HG03457 (cell line): ENCODE measurements at regions not wholly inside any gene's neighbourhood (a gene's known extent, or its start where the extent isn't known, plus 50 kb on each side); places are given as distances from the start of the nearest gene placed in this dataset.
"Not testable (repeated sequence)": the region's sequence is repeated elsewhere in the genome, so short reads cannot be mapped to it uniquely, and the experiment has no call there.

ENCODE experiments used
- ATAC-seq: cut with Tn5 transposase; IDR thresholded peaks from one replicate; pipeline ENCODE4 v1.9.1; 2021; ENCODE audit warnings: moderate number of reproducible peaks; ENCODE audit not compliant: unreplicated experiment

- no peak for ATAC-seq
Observed at GRCh38 chr14:29353513-29353912, 574.1 kb downstream of the PRKD1 start.

GRCh38 chr14:29354486-29354885 lies 573.2 kb downstream of the PRKD1 start:
- no peak for ATAC-seq

DNA sequence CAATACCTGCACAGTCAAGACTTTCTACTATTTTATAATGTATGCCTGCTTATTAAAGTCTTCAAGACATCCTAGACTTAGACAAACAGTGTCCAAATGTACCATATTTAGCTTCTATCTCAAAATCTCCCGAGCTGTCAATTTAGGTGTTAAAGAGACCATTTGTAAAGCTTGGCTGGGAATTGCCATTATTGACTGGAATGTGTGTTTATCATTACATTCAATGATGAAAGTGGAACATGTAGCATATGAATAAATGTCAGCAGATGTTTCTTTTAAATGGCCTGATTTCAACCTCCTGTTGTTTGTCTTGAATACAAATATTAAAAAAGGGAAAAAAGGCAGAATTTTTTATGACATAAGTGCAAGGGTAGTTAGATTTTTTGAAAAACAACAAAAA lies 572.3 kb downstream of the PRKD1 start:
- no peak for ATAC-seq

DNA sequence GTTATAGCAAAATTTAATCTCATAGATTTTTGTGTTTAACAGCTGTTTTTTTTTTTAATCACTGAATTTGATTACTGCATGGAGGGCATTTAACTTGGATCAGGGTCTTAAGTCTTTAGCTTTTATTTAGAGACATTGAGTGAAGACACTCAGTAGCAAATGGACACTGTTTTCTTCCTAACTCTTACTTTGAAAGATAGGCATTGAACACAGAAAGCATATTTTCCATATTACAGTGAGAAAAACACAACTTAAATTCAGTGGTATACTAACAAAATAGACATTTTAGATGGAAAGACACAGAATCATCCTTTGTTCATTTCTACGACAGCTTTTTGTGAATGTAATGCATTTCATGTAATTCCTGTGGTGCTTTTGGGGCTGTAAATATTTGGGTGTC lies 571.8 kb downstream of the PRKD1 start:
- ATAC-seq: no peak

DNA sequence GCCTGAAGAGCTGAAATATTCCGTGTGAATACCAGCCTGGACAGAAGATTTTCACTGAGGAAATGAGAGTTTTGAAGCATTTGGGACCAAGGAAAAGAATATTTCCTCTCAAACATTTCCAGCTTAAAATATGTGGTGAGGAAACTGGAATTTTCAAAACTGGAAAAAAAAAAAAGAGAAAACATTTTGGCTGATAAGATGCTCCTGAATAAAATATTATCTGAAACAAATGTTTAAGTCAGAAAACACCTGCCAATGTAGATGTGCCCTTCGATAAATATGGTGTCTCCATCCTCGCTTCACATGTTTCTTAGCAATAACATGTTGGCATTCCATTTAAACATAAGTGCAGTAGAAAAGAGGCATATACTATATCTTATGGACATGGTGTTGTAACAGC lies 567.0 kb downstream of the PRKD1 start:
- ATAC-seq: no peak

GRCh38 chr14:29370024-29370423 lies 557.6 kb downstream of the PRKD1 start:
- no peak for ATAC-seq

- ATAC-seq: no peak
Observed at GRCh38 chr14:29376237-29376636, 551.4 kb downstream of the PRKD1 start.

DNA sequence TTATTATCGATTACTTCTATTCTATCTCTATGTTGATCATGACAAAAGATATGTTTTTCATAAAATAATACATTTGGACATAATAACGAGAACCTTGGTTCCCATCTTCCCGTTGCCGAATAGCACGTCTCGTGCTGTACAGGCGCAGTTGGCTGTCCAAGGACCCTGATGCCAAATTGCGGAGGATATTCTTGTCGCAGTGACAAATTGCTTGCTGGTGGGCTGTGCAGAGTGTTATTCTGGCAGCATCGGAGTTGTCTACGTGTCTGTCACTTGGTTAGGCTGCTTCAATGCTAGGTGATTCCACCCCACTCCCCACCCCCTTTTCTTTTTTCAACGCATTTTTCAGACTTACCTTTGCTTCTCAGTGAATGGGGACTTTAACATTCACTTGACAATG lies 546.8 kb downstream of the PRKD1 start:
- no peak for ATAC-seq

DNA sequence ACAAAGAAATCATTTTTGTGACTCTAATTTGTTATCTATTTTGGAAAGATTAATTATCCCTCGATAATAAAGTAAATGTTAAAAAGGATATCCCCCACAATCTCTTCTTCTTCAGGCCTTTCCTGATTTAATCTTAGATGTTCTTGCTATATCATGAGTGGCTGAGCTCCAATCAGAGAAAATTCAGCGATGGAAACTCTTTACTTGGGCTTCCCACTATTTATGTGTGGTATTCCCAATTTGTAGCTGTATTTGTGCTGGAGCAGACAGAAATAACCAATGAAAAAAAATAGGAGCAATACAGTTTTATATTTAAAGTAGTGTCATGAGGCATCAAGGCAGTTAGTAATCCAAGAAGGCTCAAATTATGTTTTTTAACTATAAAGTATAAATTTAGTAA lies 539.1 kb downstream of the PRKD1 start:
- no peak for ATAC-seq

DNA sequence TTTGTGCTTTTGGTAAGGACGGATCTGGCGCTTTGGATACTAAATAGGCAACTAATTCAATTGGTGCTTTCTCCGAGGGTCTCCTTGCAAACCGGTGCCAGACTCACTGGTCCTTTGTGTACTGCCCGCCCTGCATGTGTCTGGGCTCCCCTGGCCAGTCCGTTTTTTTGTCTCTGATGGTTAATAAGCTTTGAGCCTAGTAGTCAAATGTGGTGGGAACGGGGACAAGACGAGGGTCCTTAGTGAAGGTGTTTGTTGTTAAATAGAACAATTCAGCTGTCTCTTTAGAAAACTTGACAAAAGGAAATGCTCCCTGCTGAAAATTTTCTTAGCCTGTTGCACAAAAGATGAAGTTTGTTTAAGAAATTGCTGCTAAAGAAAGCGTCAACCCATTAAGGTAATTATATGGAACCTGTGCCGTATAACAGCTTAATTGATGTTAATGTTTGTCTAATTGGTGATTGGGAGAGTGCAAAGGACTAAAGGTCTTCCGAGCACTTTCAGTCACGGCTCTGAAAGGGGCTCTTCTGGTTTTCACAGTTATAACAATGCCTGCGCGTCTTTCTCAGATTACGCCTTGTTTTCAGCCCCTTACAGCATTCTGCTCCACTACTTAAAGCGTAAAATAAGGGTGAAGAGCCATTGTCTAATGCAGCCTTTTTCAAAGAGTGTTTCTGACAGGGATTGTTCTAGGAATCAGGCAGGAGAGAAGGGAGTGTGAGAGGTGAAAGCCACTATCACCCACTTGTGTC lies 537.4 kb downstream of the PRKD1 start:
- ATAC-seq: no peak

DNA sequence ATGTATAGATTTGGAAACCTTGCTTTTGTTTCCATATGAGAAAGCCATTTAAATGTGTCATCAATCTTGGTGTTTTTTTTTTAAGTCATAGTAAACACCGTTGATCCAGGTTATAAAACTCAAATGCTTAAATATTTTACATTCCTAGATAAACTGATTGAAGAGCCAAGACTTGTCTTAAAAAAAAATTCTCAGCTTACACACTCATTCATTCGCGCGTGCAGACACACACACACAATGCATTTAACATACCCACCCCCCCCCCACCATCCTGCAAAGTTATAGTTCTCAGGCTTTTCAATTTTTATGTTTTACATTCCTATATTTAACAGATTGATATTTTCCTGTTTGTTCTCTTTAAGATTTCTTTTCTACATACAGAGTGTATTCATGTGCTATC lies 536.4 kb downstream of the PRKD1 start:
- no peak for ATAC-seq

DNA sequence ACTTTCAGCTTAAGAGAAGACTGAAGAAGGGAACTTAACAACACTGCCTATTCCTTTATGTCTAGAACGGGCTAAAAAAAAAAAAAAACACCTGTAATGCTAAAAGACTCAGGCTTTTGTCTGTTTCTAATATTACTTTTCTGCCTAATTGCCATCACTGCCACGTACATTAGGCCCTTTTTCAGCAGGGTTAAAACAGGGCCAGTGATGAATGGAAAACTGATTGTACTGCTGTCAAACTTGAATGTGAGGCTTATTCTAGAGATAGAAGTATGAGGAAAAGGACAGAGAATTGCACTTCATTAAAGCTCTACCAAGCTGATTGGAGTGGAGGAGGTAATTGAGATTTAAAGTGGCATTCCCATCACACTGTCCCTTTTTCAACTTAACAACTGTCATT lies 535.8 kb downstream of the PRKD1 start:
- ATAC-seq: no peak

DNA sequence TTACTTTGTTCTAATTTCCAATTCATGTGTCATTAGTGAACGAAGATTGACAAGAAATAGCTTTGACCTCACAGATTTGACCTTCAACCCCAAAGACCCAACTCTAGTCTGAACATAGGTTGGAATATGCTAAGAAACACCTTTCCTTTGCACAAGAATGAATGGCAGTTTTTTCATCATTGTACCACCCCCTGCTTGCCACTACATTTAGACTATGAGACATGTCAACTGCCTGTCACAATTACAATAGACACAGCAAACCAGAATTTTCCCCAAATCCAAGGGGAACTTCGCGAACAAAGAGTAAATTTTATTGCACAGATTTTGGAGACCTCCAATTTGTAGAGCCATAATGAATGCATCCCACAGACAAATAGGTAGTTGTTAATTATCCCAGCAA lies 535.4 kb downstream of the PRKD1 start:
- ATAC-seq: no peak

GRCh38 chr14:29403091-29403490 lies 524.6 kb downstream of the PRKD1 start:
- no peak for ATAC-seq

DNA sequence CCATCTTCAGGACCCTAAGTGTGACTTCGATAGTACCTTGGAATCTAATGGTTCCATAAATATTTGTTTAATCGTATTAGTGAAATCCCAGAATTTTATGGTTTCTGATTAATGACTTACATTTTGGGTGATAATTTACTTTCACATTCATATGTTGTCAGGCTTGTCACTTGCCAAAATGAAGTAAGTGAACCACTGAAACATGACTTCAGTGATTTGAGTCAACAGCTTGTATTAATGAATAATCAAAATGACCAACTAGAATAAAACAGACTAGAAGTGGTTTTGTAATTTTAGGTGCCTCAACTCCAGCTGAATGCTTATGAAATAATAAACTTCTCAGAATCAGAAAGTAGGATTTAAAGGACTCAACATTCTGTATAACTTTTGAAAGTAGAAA lies 517.1 kb downstream of the PRKD1 start:
- ATAC-seq: no peak

GRCh38 chr14:29414931-29415330 lies 512.7 kb downstream of the PRKD1 start:
- not testable (repeated sequence) for ATAC-seq

- ATAC-seq: no peak
Observed at GRCh38 chr14:29419736-29420135, 507.9 kb downstream of the PRKD1 start.

DNA sequence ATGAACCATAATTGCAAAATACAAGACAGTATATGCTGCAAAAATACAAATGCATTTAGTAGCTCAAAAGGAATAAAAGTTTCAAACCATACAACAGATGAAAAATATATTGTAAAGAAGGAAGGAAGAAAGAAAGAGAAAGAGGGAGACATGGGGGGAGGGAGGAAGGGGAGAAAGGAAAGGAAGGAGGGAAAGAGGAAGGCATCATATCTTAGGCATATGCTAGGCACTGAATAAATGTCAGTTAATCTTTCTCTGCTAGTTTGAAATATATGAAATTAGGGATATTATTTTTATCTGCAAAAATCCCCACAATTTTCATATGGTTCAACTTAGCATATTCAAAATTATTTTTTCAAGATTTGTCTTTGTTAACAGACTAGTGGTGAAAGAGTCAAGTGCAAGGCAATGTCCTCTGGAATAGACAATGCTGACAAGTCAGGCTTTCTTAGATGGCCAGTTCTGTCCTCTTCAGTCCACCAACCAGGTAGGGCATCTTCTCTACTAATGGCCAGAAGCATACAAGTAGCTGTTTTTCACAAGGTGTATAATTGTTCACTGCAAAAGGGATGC lies 506.4 kb downstream of the PRKD1 start:
- no peak for ATAC-seq

GRCh38 chr14:29425705-29426482 lies 501.8 kb downstream of the PRKD1 start:
- ATAC-seq: no peak

GRCh38 chr14:29442696-29443095 lies 485.0 kb downstream of the PRKD1 start:
- ATAC-seq: no peak

GRCh38 chr14:29444216-29444615 lies 483.4 kb downstream of the PRKD1 start:
- no peak for ATAC-seq

GRCh38 chr14:29444805-29445204 lies 482.8 kb downstream of the PRKD1 start:
- ATAC-seq: no peak
